Transverse colon (tissue), 4 donors: ENCODE measurements at regions not wholly inside any gene's neighbourhood (a gene's known extent, or its start where the extent isn't known, plus 50 kb on each side); places are given as distances from the start of the nearest gene placed in this dataset.
"Not testable (repeated sequence)": the region's sequence is repeated elsewhere in the genome, so short reads cannot be mapped to it uniquely, and the experiment has no call there.

Experiments
- DNase-seq: peaks from one replicate; pipeline ENCODE4 v3.0.0-alpha.2; 2019
- H3K27ac ChIP-seq, 4 donors: fragments of 200-600 bp; sonication (generic); 2 replicates each; pipeline ENCODE4 v1.5.1; 2016 to 2018; ENCODE audit warnings: inconsistent platforms in 4 of 4
- H3K27me3 ChIP-seq: fragments of 200-600 bp; sonication (generic); 2 replicates; pipeline ENCODE4 v1.5.1; 2017; ENCODE audit warnings: inconsistent platforms
- H3K36me3 ChIP-seq, 4 donors: fragments of 200-600 bp; sonication (generic); 2 replicates each; pipeline ENCODE4 v1.5.1; 2017 to 2019; ENCODE audit warnings: inconsistent platforms in 4 of 4
- H3K4me1 ChIP-seq, 4 donors: fragments of 200-600 bp; sonication (generic); 2 replicates each; pipeline ENCODE4 v1.5.1; 2017 to 2020; ENCODE audit warnings: inconsistent platforms in 4 of 4
- H3K4me3 ChIP-seq, 4 donors: fragments of 200-600 bp; sonication (generic); 1 replicate in 1 of 4; 2 replicates in 3 of 4; pipeline versions ENCODE4 v1.5.1 to v1.6.1; 2017 to 2019; ENCODE audit warnings: inconsistent platforms in 4 of 4
- H3K9me3 ChIP-seq, 2 donors: fragments of 200-600 bp; sonication (generic); 2 replicates each; pipeline ENCODE4 v1.5.1; 2017 to 2019; ENCODE audit warnings: inconsistent platforms in 2 of 2
- EP300 ChIP-seq: sonication (generic); formaldehyde crosslinking; IDR thresholded peaks from one replicate; pipeline ENCODE4 v1.6.1; 2017; ENCODE audit warnings: antibody characterized with exemption, low read depth
- POLR2A ChIP-seq: fragments of 450-650 bp; IDR thresholded peaks from one replicate; pipeline ENCODE4 v1.6.1; 2016; ENCODE audit warnings: antibody characterized with exemption, mild to moderate bottlenecking, moderate library complexity
- POLR2AphosphoS5 ChIP-seq, 3 donors: sonication (generic); formaldehyde crosslinking; IDR thresholded peaks; one replicate each; pipeline ENCODE4 v1.6.1; 2016; ENCODE audit warnings: antibody characterized with exemption in 3 of 3
- WGBS, 2 donors: methylation state at CpG; one replicate each; pipeline ENCODE4 v1.1.5; 2018; ENCODE audit warnings: low coverage in 1 of 2; 5-methylcytosine and 5-hydroxymethylcytosine counted together
- in situ Hi-C, 4 donors: fragments of 200-750 bp; cut with MboI; loops; one replicate each; pipeline versions ENCODE4 v1.15.0 to v1.15.1; 2017; ENCODE audit warnings: low sequenced_read_pairs in 3 of 4, low pct_ligation_motif_present in 1 of 4, low pct_unique_long_range_greater_than_20kb in 1 of 4
- intact Hi-C: fragments of 100-400 bp; cut with DNase I; formaldehyde crosslinking; loops from one replicate; pipeline ENCODE4 v1.15.1; 2023; ENCODE audit warnings: low total_unique reads
- TF ChIP-seq, protein P1 (sequence below), 5 experiments: fragments of 200-600 bp in 3 of 5; fragments of 450-650 bp in 2 of 5; sonication (generic) in 3 of 5; IDR thresholded peaks; 1 replicate in 2 of 5; 2 replicates in 3 of 5; pipeline ENCODE4 v1.5.1; 2016 to 2017; ENCODE audit warnings: antibody characterized with exemption in 5 of 5, inconsistent platforms in 3 of 5, mild to moderate bottlenecking in 2 of 5, moderate library complexity in 1 of 5

DNA sequence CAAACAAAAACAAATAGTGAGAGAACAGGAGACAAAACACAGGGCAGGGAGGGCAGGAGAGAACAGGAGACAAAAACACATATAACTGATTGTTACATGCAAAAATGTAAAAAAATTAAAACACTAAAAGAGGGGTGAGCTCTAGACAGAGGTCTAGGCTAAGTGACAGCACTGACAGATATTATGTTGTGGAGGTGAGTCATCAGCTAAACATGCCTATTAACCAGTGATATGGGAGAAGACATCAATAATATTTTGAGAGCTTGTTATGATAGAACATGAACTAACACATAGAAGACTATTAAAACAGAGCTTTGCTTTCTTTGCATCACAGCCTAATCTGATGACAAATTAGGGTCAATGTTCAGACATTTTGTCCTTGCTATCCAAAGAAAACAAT, 972.7 kb downstream of the PRIM2 start:
- Histone ChIP-seq H3K27me3 (no peaks in the 10 kb centered on the region), H3K4me3 (no peak overlapping the region), H3K36me3 (no peaks in the 10 kb centered on the region), H3K27ac (no peak overlapping the region), H3K4me1 (no peaks in the 10 kb centered on the region), H3K9me3 (peaks cover 0 to 3% of the 10 kb centered on the region in 2 donors)
- no peak for DNase-seq
- in situ Hi-C loops (no loop called here), intact Hi-C loops (no loop called here)
- TF ChIP-seq POLR2A: no peak
- no peak for TF ChIP-seq EP300
- TF ChIP-seq, protein P1, sequence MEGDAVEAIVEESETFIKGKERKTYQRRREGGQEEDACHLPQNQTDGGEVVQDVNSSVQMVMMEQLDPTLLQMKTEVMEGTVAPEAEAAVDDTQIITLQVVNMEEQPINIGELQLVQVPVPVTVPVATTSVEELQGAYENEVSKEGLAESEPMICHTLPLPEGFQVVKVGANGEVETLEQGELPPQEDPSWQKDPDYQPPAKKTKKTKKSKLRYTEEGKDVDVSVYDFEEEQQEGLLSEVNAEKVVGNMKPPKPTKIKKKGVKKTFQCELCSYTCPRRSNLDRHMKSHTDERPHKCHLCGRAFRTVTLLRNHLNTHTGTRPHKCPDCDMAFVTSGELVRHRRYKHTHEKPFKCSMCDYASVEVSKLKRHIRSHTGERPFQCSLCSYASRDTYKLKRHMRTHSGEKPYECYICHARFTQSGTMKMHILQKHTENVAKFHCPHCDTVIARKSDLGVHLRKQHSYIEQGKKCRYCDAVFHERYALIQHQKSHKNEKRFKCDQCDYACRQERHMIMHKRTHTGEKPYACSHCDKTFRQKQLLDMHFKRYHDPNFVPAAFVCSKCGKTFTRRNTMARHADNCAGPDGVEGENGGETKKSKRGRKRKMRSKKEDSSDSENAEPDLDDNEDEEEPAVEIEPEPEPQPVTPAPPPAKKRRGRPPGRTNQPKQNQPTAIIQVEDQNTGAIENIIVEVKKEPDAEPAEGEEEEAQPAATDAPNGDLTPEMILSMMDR (IDR thresholded peaks at IDR 0.05): no peak
- TF ChIP-seq POLR2AphosphoS5 (IDR thresholded peaks at IDR 0.05): no peak

DNA sequence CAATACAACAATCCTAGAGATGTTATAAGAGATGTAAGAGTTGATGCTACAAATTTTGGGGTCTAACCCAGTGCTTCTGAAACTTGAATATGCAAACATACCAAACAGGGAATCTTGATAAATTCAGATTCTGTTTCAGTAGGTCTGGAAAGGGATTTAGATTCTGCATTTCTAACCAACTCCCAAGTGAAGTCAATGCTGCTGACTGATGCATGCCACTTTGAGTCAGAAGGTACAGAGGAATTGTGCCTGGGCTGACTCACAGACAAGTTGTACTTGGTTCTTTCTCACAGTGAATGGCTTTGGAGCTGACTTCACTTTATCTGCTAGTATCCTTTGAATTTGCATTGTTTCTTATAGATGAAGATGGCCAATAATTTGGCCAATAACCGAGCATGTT, 973.9 kb downstream of the PRIM2 start:
- in situ Hi-C loops, intact Hi-C loops, H3K27ac ChIP-seq, H3K9me3 ChIP-seq, H3K4me3 ChIP-seq, H3K27me3 ChIP-seq, H3K4me1 ChIP-seq, DNase-seq, H3K36me3 ChIP-seq: not testable (repeated sequence)
- WGBS, 2 donors: 73% methylated on average over 1 of the region's 1 CpG; no CpG with 5 or more reads in 1 of the 2 donors

DNA sequence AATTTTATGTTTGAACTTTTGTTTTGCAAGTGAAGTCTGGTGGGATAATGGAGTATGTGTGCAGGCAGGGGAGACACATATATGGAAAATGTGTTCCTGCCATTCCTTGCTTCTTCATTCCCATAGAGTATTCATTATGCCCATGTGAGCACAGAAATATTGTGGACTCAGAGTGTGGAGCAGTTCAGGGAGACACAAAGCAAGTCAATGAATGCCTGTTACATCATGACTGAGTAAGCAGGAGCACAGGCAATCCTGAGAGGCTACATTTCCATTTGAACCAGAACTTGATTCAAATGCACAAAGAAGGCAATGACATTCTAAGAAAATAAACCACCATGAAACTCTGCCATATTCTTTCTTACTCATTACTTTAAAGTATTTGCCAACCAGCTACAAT, 990.5 kb downstream of the PRIM2 start:
- intact Hi-C loops, DNase-seq, H3K27ac ChIP-seq, H3K4me1 ChIP-seq, H3K27me3 ChIP-seq, in situ Hi-C loops, H3K9me3 ChIP-seq, H3K4me3 ChIP-seq, H3K36me3 ChIP-seq: not testable (repeated sequence)

DNA sequence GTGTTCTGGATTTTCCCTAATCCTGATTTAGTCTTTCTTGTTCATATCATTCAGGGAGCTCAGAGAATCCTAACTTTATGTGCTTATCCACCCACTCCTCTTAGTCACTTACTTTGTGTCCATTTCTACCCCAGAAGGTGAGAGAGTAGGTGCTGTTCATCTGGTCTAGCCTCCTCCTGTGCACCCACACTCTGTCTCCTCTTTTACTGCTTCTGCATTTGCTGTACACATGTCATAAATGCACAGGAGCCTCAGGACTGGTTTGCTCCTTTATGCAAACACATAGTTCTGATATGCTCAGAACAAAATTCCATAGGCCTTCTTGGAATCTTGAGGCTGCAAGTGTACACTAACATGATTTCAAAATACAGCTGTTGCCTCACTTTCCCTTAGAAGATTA, 1014.7 kb downstream of the PRIM2 start:
- H3K27me3 ChIP-seq, DNase-seq, H3K4me3 ChIP-seq, H3K27ac ChIP-seq, H3K4me1 ChIP-seq, H3K36me3 ChIP-seq, in situ Hi-C loops, intact Hi-C loops, H3K9me3 ChIP-seq: not testable (repeated sequence)

DNA sequence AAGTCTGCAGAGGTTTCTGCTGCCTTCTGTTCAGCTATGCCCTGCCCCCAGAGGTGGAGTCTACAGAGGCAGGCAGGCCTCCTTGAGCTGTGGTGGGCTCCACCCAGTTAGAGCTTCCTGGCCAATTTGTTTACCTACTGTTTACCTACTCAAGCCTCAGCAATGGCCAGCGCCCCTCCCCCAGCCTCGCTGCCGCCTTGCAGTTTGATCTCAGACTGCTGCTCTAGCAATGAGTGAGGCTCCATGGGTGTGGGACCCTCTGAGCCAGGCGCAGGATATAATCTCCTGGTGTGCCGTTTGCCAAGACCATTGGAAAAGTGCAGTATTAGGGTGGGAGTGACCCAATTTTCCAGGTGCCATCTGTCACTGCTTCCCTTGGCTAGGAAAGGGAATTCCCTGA, 1024.9 kb downstream of the PRIM2 start:
- H3K27ac ChIP-seq, H3K36me3 ChIP-seq, H3K9me3 ChIP-seq, H3K27me3 ChIP-seq, DNase-seq, in situ Hi-C loops, intact Hi-C loops, H3K4me3 ChIP-seq, H3K4me1 ChIP-seq: not testable (repeated sequence)
- WGBS, 2 donors: 96% methylated on average over 5 of the region's 5 CpGs; no CpG with 5 or more reads in 1 of the 2 donors

DNA sequence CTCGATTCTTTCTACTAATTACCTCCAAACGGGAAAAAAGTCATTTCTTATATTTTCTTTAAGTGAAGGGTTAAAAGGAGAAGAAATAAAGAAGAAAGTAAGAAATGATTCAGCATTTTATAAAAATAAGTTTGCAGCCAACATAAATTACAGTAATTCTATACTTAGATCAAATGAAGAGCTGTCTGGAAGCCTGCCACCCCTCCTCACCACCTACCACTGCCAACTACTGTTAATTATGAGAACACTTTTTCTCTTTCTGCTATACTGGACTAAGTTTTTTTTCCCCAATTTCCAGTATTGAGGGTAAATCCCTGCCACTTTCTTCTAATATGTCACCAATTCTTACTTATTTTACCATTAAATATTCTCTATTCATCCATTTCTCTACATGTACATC, 1030.1 kb downstream of the PRIM2 start:
- H3K9me3 ChIP-seq, H3K27me3 ChIP-seq, H3K4me3 ChIP-seq, H3K4me1 ChIP-seq, in situ Hi-C loops, H3K27ac ChIP-seq, DNase-seq, intact Hi-C loops, H3K36me3 ChIP-seq: not testable (repeated sequence)
- WGBS, 2 donors: 73 to 75% methylated on average over 2 of the region's 2 CpGs

DNA sequence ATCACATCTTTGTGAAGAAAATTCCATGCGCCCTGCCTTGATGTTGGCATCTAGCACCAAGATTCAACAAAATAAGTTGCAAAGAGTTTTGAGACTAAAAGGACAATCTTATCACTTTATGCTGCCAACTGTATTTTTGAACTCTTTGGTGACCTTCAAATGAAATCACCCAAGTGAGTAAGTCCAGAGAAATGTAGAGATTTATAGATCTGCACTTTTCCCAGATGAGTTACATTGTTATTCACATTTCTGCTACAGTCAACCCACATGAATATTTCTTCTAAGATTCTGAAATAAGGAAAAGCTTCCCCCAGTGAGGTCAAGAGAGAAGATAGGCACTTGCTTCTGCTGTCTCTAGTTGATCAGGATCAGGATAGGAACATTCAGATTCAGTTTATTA, 1034.2 kb downstream of the PRIM2 start:
- H3K27ac ChIP-seq, DNase-seq, H3K27me3 ChIP-seq, H3K9me3 ChIP-seq, H3K4me3 ChIP-seq, intact Hi-C loops, in situ Hi-C loops, H3K36me3 ChIP-seq, H3K4me1 ChIP-seq: not testable (repeated sequence)
- WGBS, 2 donors: 92 to 97% methylated on average over 1 of the region's 1 CpG

DNA sequence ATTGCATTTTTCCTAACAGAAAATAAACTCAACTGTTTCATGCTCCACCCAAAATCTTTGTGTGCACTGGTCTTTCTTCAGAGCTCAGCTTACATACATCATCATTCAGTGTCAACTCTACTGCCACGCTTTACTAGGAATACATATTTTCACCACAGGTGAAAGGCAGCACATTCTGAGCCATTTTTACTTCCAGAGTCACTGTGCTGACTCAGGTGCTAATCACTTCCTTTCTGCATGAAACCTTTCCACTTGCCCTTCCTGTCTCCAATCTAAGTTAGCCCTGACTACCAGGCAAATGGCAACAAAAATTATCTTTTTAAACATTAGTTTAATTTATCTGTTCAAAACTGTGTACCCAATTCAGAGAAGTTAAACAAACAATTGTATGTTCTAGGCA, 1041.0 kb downstream of the PRIM2 start:
- DNase-seq, intact Hi-C loops, H3K27me3 ChIP-seq, H3K9me3 ChIP-seq, H3K36me3 ChIP-seq, in situ Hi-C loops, H3K4me1 ChIP-seq, H3K4me3 ChIP-seq, H3K27ac ChIP-seq: not testable (repeated sequence)
- 55 to 67% methylated on average over 1 of the region's 1 CpG for WGBS, 2 donors

DNA sequence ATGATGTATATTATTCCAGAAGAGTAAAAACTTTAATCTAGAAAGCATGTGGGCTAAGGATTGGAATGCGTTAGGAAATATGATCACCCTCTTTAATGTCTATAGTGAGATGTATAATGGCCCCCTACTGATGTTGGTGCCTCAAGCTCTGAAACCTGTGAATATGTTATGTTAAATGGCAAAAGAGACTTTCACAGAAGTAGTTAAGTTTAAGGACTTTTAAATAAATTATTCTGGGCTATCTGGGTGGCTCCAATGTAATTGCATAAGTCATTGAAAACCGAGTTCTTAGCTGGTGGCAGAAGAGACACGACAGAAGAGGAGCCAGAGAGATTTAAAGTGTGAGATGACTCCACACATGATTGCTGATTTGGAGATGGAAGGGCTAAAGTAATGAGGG, 1048.4 kb downstream of the PRIM2 start:
- H3K4me3 ChIP-seq, H3K27me3 ChIP-seq, H3K36me3 ChIP-seq, DNase-seq, H3K9me3 ChIP-seq, H3K27ac ChIP-seq, intact Hi-C loops, in situ Hi-C loops, H3K4me1 ChIP-seq: not testable (repeated sequence)
- 63 to 67% methylated on average over 3 of the region's 3 CpGs for WGBS, 2 donors

DNA sequence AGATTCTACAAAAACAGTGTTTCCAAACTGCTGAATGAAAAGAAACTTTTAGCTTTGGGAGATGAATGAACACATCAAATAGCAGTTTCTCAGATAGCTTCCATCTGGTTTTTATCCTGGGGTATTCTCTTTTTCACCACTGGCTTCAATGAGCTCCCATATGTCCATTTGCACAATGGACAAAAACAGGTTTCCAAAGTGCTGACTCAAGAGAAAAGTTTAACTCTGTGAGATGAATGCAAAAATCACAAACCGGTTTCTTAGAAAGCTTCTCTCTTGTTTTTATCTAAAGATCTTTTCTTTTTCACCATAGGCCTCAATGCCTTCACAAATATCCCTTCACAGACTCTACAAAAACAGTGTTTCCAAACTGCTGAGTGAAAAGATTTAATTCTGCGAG, 1089.2 kb downstream of the PRIM2 start:
- H3K36me3 ChIP-seq, in situ Hi-C loops, H3K4me3 ChIP-seq, H3K27me3 ChIP-seq, DNase-seq, intact Hi-C loops, H3K27ac ChIP-seq, H3K4me1 ChIP-seq: not testable (repeated sequence)
- peaks cover 6 to 40% of the 10 kb centered on the region in 2 donors for H3K9me3 ChIP-seq
- WGBS, 2 donors: 83 to 90% methylated on average over 2 of the region's 2 CpGs
